ENCODE measurements at regions not wholly inside any gene's neighbourhood (a gene's known extent, or its start where the extent isn't known, plus 50 kb on each side); places are given as distances from the start of the nearest gene placed in this dataset.
A peak's percentile ranks its signal among the peaks of the same experiment; 100 is the strongest.

DNA sequence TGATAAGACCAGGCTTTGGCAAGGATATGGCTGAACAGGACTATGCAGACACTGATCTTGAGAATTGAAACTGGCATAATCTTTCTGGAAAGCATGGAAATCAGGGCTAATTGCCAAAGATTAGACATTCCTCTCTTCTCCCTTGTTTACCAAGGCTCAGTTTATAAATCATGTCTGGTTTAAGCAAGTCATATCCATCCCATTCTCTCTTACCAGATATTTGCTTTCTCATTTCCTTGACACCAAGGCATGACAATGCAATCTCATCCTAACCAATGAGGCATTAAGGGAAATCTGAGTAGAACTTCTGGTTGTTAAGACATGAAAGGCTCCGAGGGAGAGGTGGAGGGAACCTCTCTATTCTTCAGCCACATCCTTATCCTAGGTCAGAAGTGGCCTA is 110.3 kb upstream of the CEP85L start:
- DNase-seq, result no peak

DNA sequence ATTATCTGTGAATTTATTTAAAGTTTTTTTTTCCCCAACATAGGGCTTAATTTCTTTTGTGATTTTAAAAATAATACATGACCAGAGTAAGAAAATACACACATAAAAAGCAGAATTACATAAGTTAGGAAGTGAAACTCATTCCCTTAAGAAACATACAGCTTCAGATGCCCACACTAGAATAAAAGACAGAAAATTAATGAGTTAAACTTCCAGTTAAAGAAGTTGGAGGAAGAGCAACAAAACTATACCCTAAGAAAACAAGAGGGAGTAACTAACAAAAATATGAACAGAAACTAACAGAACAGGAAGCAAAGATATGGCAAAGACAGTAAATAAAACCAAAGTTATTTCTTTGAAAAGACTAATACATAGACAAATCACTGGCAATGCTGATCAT is 107.6 kb upstream of the CEP85L start:
- no peak for DNase-seq

DNA sequence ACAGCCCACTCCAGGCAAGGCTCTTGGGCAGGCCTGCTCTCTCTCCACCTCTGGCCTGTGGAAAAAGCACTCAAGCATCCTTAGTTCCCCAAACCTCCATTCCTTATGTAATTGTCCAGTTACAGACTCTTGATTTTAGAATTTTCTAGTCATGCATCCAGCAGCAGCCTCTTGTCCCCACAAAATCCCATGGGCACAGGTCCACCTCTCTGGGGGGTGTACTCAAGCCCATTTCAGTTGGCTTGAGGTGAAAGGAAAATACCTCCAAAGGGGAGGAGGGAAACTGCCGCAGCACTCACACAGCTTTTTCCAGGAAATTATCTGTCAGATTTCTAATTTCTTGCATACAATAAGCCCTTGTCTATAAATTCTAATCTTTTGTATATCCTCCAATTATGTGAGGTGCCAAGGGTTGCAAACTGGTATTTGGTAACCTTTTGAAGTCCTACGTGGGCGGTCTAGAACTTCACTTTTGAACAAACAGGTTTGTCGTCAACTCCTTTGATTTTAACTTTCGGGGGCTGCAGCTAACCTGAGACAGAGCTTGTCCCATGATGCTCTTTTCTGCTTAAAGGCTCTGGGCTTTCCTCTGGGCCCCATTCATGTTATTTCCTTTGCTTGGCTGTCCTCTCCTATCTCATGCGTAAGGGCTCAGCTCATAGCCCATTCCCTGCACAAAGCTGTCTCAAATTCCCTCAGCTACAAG is 104.7 kb upstream of the CEP85L start:
- DNase-seq, result no peak

DNA sequence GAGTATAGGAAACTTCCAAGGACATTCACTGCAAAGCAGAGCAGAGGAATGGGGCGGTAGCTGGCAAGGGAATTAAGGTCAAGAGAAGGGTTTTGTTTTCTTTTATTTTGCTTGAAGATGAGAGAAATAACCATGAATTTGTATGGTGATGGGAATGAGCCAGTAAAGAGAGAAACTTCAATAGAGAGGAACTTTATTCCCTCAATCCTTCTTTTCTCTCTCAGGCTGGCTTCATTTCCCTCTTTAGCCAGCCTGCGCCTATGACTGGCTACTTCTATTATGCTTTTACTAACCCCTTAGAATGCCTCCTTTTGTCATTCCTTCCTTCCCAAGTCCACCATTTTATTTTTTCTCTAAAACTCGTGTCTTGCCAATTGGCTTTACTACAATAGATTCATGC is 101.4 kb upstream of the CEP85L start:
- no peak for DNase-seq

DNA sequence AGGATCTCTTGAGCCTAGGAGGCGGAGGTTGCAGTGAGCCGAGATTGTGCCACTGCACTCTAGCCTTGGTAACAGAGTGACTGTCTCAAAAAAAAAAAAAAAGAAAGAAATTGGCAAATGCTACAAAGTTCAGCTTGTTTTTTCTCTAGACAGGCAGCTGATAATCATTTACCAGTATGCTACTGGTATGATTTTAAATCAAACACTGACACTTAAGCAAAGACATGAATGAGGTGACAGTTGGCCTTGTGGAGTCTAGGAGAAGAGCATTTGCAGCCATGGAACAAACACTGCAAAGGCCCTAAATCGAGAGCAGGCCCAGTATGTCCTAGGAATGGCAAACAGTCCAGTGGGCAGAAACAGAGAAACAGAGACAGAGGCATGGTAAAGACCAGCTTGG is 99.7 kb upstream of the CEP85L start:
- no peak for DNase-seq

DNA sequence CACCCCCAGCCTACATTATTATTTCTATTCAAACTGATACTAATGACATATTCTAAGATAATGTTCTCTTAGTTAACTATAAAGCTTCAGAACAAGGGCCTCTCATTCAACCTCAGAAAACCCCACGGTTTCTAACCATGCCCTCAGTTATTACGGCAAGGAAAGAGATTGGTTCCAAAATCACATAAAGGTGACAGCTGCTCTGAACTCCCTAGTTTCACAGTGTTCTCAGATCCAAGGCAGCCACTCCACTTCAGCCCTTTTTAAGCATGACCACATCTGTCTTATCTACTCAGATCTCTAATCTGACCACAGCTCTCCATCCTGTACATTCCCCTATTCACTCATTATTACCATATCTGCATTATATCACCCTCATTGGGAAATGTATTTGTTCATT is 98.8 kb upstream of the CEP85L start:
- DNase-seq, result no peak

DNA sequence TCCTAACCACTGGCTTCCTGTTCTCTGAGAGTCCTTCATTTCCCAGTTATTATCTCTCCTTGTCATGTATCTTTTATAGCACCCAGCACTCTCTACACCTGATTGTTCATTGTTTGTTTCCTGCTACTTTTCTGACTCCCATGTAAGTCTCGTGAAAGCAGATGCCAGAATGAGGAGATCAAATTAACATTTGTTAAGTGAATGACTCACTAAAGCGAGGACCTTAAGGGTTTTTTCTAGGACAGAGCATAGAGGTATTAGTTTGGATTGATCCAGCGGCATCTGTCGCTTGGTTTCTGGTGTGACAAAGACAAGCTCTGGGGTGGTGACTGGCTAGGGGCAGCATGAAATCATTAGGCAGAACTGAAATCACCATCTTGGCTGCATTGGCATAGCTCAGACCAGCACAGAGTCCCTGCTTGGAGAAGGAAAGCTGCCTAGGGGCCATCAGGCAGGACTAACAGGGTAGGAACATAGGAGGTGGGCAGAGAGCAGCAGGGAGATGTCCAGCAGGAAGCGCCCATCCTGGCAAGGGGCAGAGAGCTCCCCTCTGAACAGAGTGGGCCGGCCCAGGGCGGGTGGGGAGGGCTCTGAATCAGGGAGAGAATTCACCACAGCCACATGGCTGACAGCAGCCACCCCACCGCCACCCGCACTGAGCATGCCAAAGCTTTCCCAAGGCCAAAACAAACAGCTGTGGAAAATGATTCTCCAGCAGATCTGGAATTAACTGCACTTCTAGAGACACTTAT is 97.1 kb upstream of the CEP85L start:
- peak; percentile 36 to 47 for DNase-seq

DNA sequence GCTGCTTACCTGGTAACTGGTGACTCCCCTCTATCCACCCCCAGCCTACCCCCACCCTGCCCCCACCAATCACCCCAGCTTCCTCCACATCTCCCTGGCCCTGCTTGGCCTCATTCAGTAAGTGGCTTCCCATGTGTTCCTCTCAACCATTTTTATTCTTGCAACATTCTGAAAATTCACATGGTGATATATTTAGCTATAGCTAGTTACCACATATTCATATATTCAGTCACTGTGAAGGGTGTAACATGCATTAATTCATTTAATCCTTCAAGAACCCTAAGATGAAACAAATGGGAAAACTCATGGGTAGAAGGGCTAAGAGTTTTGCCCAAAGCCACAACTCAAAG is 95.4 kb upstream of the CEP85L start:
- DNase-seq, result no peak

DNA sequence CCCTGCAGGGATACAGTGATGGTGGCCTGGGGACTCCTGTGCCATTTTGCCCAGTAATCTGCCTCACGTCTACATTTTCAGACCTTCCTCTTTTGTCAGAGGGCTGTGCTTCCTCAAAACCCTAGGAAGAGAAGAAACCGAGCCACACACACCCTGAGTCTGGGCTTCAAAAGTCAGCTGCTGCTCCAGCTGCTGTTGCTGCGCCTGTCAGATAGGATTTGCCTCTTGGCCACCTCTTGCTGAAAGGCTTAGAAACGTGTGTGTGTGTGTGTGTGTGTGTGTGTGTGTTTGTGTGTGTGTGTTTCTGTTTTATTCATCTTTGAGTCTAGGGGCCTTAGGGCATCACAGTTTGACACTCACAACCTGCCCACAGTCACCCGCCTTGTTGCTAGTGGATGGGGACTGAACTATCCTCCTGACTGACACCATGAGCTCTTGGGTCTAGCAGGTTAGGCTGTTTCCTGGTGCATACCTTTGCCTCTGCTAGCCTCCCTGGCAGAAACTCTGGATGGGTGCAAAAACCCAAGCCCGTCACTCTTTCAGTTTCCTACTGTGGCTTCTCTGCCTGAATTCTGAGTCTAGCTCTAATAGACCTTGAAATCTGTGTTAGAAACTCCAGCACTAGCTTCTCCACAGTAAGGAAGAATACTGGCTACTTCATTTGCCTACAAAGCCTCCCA is 94.9 kb upstream of the CEP85L start:
- DNase-seq, result no peak

DNA sequence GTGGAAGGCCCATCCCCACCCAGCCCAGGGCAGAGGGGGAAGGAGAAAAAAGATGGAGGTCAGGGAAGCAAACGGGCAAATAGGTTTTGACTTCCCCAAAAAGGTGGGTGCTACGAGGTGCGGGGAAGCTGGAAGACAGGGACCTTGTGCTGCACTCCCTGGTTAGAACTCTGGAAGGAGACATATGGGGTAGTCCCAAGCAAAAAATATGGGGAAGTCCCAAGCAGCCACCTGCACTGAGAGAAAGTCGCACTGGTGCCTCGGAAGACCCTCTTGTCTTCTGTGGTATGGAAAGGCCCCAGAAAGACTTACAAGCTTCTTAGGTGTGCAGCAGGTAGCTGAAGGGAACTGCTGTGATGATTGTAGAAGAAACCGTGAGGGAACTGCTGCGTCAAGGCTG is 93.8 kb upstream of the CEP85L start:
- no peak for DNase-seq

DNA sequence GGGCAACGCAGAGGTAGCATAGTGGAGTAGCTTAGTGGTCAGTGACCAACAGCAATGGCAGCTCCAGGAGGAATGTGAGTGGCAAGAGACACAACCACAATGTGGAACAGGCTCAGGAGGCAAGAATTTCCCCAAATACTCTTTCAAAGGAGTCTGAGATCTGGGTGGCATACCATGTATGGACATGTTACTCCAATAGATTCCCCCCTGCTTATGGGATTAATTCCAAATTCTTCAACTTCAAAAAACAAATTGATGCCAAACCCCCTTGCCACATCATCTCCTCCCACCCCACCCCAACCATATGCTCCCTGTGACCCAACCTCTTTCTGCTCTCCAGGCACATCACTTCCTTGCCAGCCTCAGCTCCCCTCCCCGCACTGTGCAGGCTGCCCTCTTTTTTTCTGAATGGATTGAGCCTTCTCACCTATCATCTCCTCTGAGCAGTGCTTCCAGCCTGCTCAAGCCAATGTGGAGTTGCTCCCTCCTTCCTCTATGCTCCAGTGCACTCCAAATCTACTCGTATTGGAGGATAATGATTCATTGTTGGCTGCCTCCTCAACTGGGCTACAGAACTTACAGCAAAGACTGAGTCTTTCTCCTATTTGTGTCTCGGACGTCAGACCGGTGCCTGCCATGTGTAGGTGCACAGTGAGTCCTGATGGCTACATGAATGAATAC is 93.0 kb upstream of the CEP85L start:
- DNase-seq, result no peak

DNA sequence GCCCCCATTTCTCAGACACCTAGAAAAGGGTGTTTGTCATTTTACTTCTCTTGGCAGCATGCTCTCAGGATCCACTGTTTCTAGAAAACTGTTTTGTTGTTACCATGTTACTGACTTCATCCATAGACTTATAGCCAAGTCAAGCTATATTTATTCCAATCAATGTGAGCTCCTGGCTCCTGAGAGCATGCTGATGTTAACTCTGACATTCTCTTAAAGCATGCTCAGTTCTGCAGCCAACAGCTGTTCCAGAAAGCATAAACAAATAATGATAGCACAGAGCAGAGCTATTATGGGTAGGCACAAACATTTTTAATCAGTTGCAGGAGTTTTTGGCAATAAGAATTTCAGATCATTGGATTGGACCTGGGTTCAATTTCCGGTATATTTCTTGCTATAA is 92.4 kb upstream of the CEP85L start:
- peak; percentile 65 to 73 for DNase-seq

DNA sequence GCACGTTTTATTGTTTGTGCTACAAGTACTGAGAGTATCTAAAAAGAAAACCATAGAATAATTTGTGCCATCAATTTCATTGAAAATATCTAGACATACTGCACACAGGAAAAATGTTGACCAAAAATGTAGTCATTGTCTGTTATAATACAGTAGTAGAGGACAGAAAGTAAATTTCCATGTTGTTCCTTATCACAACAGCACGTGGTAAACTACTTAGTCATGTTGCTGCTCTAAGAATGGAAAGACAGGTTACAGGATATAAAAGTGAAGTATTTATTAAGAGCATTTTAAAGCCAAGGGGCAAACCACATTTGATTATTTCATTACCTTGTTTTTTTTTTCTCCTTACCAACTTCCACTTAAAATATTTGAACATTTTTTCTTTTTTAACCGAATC is 89.0 kb upstream of the CEP85L start:
- no peak for DNase-seq

DNA sequence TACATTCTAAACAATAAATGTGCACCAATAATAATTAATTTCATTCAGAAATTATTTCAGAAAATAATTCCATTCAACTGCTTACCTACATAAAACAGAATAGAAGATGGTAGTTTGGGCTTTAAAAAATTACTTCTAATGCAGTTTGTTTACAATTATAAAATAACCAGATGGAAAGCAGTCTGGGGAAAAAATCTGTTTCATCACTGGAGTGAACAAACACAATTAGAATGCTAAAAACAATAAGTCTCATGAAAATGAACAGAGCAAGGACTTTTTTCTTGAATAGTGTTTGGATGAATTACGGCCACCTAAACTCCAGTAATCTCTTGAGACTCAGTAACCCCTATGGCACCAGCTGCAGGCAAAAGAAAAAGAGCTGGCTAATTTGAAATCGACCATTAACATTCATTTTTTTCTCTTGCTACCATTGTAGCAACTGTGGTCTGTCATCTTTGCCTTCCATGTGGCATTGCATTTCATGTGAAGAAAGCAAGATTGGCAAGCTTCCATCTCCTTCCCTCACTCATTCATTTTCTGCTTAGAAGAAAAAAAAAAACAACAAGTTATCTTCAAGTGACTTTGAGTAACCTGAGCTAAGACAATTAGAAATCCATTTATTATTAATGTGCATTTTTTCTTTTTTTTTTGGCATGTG is 88.4 kb upstream of the CEP85L start:
- DNase-seq, result no peak

DNA sequence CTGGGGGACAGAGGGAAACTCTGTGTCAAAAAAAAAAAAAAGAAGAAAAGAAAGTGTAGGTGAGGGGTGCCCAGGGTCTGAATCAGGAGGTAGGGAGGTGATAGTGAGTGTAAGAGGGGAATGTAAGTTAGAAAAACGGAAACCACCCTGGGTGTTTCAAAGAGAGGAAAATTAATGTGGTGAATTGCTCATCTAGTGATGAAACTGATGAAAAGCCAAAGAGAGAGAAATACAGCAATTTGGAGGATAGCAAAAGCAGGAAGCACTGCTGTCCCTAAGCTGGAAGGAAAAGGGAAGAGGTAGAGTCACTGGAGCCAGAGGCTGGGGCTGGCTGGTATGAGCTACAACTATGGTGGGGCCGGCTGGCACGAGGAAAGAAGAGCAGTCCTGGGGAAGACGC is 85.0 kb upstream of the CEP85L start:
- no peak for DNase-seq

DNA sequence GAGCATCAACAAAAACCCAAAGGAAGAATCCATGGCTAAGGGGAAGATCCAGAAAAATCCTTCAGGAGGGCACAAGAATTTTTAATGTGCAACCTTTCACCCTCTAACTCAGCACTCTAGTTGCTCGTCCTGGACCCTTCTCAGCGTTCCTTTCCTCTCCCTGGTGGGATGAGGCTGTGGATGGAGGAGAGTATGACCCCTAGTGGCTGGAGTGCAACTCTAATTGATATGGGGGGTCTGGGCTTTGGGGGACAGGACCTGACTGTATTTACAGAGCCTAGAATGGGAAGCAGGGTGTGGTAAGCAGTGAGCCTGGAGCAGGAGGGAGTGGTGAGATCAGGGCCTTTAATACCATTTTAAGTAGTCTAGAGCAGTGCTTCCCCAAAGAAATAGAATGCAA is 83.9 kb upstream of the CEP85L start:
- DNase-seq, result no peak

DNA sequence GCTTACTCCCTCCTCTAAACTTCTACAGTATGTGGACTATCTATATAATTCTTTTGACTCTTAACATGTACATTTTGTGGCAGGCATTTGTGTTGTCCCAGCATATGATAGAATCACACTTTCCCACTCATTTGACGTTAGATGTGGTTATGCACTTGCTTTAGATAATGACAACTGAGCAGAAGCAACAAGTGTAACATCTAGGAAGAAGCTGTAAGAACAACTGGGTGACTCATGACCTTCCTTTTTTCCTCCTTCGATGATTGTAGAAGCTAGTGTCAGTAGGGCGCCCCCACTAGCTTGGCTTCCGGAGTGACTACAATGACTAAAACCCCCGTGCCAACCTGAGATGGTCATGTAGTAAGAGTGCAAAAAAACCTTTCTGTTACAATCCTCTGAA is 74.6 kb upstream of the CEP85L start:
- DNase-seq, result no peak

DNA sequence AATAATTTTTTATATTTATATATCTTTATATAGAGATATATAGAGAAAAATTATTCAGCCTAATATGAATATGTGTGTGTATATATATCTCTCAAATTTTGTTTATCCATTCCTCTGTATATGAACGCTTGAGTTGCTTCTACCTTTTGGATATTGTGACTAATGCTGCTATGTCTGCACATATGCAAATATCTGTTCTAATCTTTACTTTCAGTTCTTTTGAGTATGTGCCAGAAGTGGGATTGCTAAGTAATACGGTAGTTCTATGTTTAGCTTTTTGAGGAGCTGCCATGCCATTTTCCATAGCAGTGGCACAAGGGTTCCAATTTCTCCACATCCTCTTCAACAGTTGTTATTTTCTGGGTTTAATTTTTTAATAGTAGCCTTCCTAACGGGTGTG is 72.8 kb upstream of the CEP85L start:
- no peak for DNase-seq

DNA sequence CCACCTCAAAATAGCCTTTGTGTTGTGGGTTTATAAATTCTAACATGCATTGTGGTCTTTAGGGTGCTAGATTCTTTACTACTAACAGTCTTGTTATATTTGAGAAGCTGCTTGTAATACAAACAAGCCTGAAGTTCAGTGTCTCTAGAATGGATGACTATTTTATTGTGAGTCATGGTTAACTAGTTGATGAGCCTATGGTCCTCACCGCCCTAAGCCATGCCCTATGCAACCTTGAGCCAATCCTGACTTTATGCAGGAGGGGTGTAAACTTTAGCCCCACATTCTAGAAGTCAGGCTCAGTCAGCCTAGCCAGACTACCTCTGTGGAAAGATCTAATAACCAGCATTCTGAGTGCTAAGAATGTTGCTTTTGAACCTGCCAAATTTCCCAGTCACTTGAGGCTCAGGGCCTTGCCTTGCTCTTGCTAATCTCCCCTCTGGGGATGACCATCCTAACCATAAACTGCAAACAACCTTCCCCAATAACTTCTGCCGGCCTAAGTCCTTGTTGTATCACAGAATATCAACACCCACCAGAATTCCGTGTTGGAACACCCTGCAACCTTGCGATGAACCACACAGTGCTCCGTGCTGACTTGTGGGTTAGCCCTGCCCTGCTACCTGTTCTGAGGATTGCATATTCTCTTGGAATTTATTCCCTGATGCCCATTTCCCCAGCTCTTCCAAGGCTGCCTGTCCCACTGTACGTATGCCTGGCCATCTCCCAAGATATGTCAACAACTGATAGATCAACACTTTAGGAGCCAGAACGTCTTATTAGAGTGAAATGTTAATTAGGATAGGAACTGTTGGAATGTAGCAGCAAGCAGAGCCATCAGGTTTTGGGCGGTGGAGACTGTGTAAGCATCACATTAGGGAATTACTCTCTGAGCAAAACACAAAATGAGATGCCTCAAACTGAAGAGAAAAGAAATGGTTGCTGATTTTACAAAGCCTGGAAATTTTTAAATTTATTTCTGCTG is 71.7 kb upstream of the CEP85L start:
- DNase-seq, result no peak

DNA sequence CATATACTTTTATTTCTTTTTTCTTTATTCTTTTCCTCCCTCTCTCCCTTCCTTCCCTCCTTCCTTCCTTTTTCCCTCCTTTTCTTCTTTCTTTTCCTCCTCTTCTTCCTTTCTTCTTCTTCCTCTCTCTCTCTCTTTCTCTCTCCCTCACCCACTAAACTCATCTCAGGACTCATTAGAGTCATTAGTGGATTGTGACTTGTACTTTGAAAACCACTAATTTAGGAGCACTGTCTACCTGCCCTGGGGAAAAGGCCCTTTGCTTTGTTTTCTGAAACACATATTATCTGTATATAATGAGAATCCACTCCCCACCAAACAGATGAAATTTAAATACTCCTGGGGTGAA is 68.7 kb upstream of the CEP85L start:
- no peak for DNase-seq

Data from right lung (tissue), 2 donors.